ENCODE measurements at regions not wholly inside any gene's neighbourhood (a gene's known extent, or its start where the extent isn't known, plus 50 kb on each side); places are given as distances from the start of the nearest gene placed in this dataset.

GRCh38 chr2:66191311-66191710 is 243.6 kb upstream of the MEIS1 start:
- H3K4me2 ChIP-seq (ENCODE audit: insufficient read depth in 1 of 2, low read depth in 2 of 2, low read length in 2 of 2), result peak overlapping the region; percentile 6 to 19; a peak in 1 of 4 replicates
- no peak overlapping the region for H2AK5ac ChIP-seq (ENCODE audit: low read depth, low read length)
- H2BK12ac ChIP-seq (ENCODE audit: low read depth, low read length), result no peak overlapping the region
- no peak overlapping the region for H2BK5ac ChIP-seq (ENCODE audit: low read depth, low read length)
- H3K56ac ChIP-seq (replicated peaks; ENCODE audit: insufficient read length, low read depth, low read length), result no peak overlapping the region
- no peaks in the 10 kb centered on the region; the same call in 1 of the 2 replicates for H3K23me2 ChIP-seq (ENCODE audit: low read depth, low read length)
- no peak overlapping the region for H3K18ac ChIP-seq (ENCODE audit: extremely low read depth, low read length)
- no peak overlapping the region for H3K14ac ChIP-seq (ENCODE audit: insufficient read length)
- no peak overlapping the region for H4K8ac ChIP-seq (ENCODE audit: extremely low read depth, insufficient read depth, low read length)
- TF ChIP-seq RXRA (IDR thresholded peaks at IDR 0.05; ENCODE audit: insufficient read depth, low read depth, low read length), result no peak
- peak overlapping the region; percentile 30 for H4K5ac ChIP-seq (ENCODE audit: insufficient read length, low read depth, low read length)
- POLR2A ChIA-PET (ENCODE audit: partially characterized antibody), result no interaction called here
- no peak overlapping the region for H3K4ac ChIP-seq (replicated peaks; ENCODE audit: insufficient read length, low read depth, low read length)
- no peaks in the 10 kb centered on the region for H4K20me1 ChIP-seq (replicated peaks in 1 of 2; ENCODE audit: control insufficient read depth in 1 of 2, insufficient read depth in 2 of 2, low read length in 2 of 2)
- no peaks in the 10 kb centered on the region for H3K27me3 ChIP-seq (replicated peaks in 1 of 4; ENCODE audit: control insufficient read depth in 3 of 4, extremely low read depth in 1 of 4, insufficient read depth in 3 of 4, low read length in 3 of 4)
- no peak for DNase-seq (ENCODE audit: low read depth in 1 of 2, low spot score in 2 of 2)
- CTCF ChIA-PET (ENCODE audit: partially characterized antibody), result interaction anchor here (0.6 kb wide), 1 partner anchor 180 kb away, joined by 4 read pairs; no protein-coding TSS in a partner anchor
- no peaks in the 10 kb centered on the region for H3K79me1 ChIP-seq (ENCODE audit: low read depth, low read length)
- H3K36me3 ChIP-seq (ENCODE audit: control insufficient read depth in 2 of 4, insufficient read depth in 4 of 4, low read length in 3 of 4), result no peaks in the 10 kb centered on the region
- H3K9me3 ChIP-seq (ENCODE audit: insufficient read depth in 2 of 2, low read depth in 1 of 2, low read length in 1 of 2), result no peaks in the 10 kb centered on the region
- no peak overlapping the region for H3K27ac ChIP-seq (ENCODE audit: low read depth, low read length)
- H2BK20ac ChIP-seq (ENCODE audit: low read length), result no peak overlapping the region
- 80% methylated on average over 1 of the region's 1 CpG; no CpG with 5 or more reads in 1 of the 2 experiments for WGBS, 2 experiments (ENCODE audit: extremely low coverage in 1 of 2, insufficient coverage in 1 of 2, insufficient read length in 1 of 2, insufficient replicate concordance in 2 of 2, low coverage in 1 of 2, low lambda C conversion rate in 2 of 2, missing lambda C conversion rate in 1 of 2)
- H4K91ac ChIP-seq (replicated peaks; ENCODE audit: insufficient read length, low read length), result no peak overlapping the region
- H3K9ac ChIP-seq (replicated peaks in 1 of 4; ENCODE audit: extremely low read depth in 1 of 4, low read depth in 3 of 4, low read length in 3 of 4), result no peak overlapping the region
- no peak overlapping the region for H3K4me3 ChIP-seq (ENCODE audit: extremely low read depth in 1 of 4, insufficient read depth in 2 of 4, low read depth in 3 of 4, low read length in 4 of 4)
- peaks cover 0 to 6% (median 3%) of the 10 kb centered on the region in 4 experiments; a peak in 3 of 7 replicates for H3K4me1 ChIP-seq (replicated peaks in 1 of 4; ENCODE audit: control insufficient read depth in 3 of 4, insufficient read depth in 4 of 4, low read length in 3 of 4)
- no peaks in the 10 kb centered on the region for H3K79me2 ChIP-seq (ENCODE audit: control insufficient read depth in 1 of 2, insufficient read depth in 2 of 2, low read length in 2 of 2)
- no peak overlapping the region for H2BK120ac ChIP-seq (replicated peaks; ENCODE audit: low read depth, low read length)
- no peak overlapping the region for H3K23ac ChIP-seq (ENCODE audit: insufficient read length)
- H2AFZ ChIP-seq (ENCODE audit: low read length), result no peak overlapping the region
- FAIRE-seq, result no peak
- no peak overlapping the region for H2BK15ac ChIP-seq (ENCODE audit: low read length)
